GM23248 (cell line): ENCODE measurements at regions not wholly inside any gene's neighbourhood (a gene's known extent, or its start where the extent isn't known, plus 50 kb on each side); places are given as distances from the start of the nearest gene placed in this dataset.

ENCODE experiments used
- DNase-seq: peaks from one replicate; pipeline ENCODE4 v3.0.0-alpha.2; 2015
- H2AFZ ChIP-seq: fragments of 200-600 bp; sonication (generic); 2 replicates; pipeline ENCODE4 v1.6.1; 2016; ENCODE audit warnings: antibody characterized with exemption
- H3F3A ChIP-seq: fragments of 200-600 bp; sonication (generic); 2 replicates; pipeline ENCODE4 v1.6.1; 2016; ENCODE audit warnings: mild to moderate bottlenecking, antibody characterized with exemption, mixed run types; ENCODE audit not compliant: insufficient read depth
- H3K27ac ChIP-seq: fragments of 200-600 bp; sonication (generic); 2 replicates; pipeline ENCODE4 v1.5.1; 2016; ENCODE audit warnings: mild to moderate bottlenecking
- H3K27me3 ChIP-seq: fragments of 200-600 bp; sonication (generic); replicated peaks from 2 replicates; pipeline ENCODE4 v1.6.1; 2016; ENCODE audit warnings: mild to moderate bottlenecking; ENCODE audit not compliant: insufficient read depth
- H3K36me3 ChIP-seq: fragments of 200-600 bp; sonication (generic); 2 replicates; pipeline ENCODE4 v1.6.1; 2016; ENCODE audit warnings: low read depth, mild to moderate bottlenecking
- H3K4me1 ChIP-seq: fragments of 200-600 bp; sonication (generic); 2 replicates; pipeline ENCODE4 v1.6.1; 2016; ENCODE audit warnings: mild to moderate bottlenecking; ENCODE audit not compliant: insufficient read depth
- H3K4me2 ChIP-seq: fragments of 200-600 bp; sonication (generic); one replicate; pipeline ENCODE4 v1.6.1; 2016; ENCODE audit warnings: mild to moderate bottlenecking; ENCODE audit not compliant: unreplicated experiment
- H3K4me3 ChIP-seq: fragments of 200-600 bp; sonication (generic); 2 replicates; pipeline ENCODE4 v1.5.1; 2016; ENCODE audit warnings: mild to moderate bottlenecking
- H3K79me2 ChIP-seq: fragments of 200-600 bp; sonication (generic); 2 replicates; pipeline ENCODE4 v1.6.1; 2016; ENCODE audit warnings: mild to moderate bottlenecking; ENCODE audit not compliant: insufficient read depth
- H3K9ac ChIP-seq: fragments of 200-600 bp; sonication (generic); 2 replicates; pipeline ENCODE4 v1.6.1; 2016; ENCODE audit warnings: mild to moderate bottlenecking
- H3K9me2 ChIP-seq: fragments of 200-600 bp; sonication (generic); 2 replicates; pipeline ENCODE4 v1.6.1; 2016; ENCODE audit warnings: mixed run types, mild to moderate bottlenecking, moderate library complexity; ENCODE audit not compliant: insufficient read depth
- H3K9me3 ChIP-seq: fragments of 200-600 bp; sonication (generic); one replicate; pipeline ENCODE4 v1.6.1; 2017; ENCODE audit warnings: low read depth
- H4K20me1 ChIP-seq: fragments of 200-600 bp; sonication (generic); 2 replicates; pipeline ENCODE4 v1.6.0; 2016; ENCODE audit not compliant: insufficient read depth
- EZH2 ChIP-seq: fragments of 200-600 bp; sonication (generic); IDR thresholded peaks from 2 replicates; pipeline ENCODE4 v1.6.1; 2018; ENCODE audit warnings: antibody characterized with exemption, mild to moderate bottlenecking; ENCODE audit not compliant: insufficient read depth, poor library complexity, severe bottlenecking
- EZH2phosphoT487 ChIP-seq: fragments of 200-600 bp; sonication (generic); IDR thresholded peaks from 2 replicates; pipeline ENCODE4 v1.6.1; 2018; ENCODE audit warnings: antibody characterized with exemption, moderate library complexity, mild to moderate bottlenecking, low read depth; ENCODE audit not compliant: insufficient read depth
- WGBS, 2 experiments: methylation state at CpG; one replicate each; pipeline ENCODE4 v1.1.6; 2015 to 2017; ENCODE audit warnings: low lambda C conversion rate in 2 of 2, low coverage in 1 of 2; ENCODE audit errors: missing lambda C conversion rate in 2 of 2; 5-methylcytosine and 5-hydroxymethylcytosine counted together
- in situ Hi-C: fragments of 300-500 bp; cut with MboI; formaldehyde crosslinking; loops from 2 replicates; pipeline ENCODE4 v1.15.0; 2020

DNA sequence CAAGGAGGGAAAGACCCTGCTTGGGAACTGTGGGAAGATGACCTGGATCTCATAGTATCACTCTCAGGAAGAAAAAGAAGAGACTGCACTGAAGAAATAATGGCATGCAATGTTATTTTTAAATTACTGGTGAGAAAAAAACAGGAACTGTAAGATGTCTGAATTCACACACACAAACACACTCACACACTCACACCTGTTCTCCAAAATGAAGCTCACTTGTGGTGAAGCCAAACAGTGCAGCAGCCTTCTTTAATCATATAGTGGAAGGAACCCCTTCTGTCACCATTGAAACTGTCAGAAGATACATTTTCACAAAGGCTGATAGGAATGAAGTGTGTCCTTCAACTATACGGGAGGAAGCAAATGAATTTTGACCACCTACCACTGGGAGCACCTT is 156.5 kb upstream of the GHITM start:
- no peaks in the 10 kb centered on the region for H3K4me1 ChIP-seq
- 0 to 3% methylated on average over 1 of the region's 1 CpG for WGBS, 2 experiments
- H3K9me2 ChIP-seq: no peaks in the 10 kb centered on the region
- DNase-seq: no peak
- no peak overlapping the region for H3K4me2 ChIP-seq
- H3K27me3 ChIP-seq: no peaks in the 10 kb centered on the region
- no peaks in the 10 kb centered on the region for H4K20me1 ChIP-seq
- H3K27ac ChIP-seq: no peak overlapping the region
- no peak overlapping the region for H3K4me3 ChIP-seq
- H3K9ac ChIP-seq: no peak overlapping the region
- TF ChIP-seq EZH2phosphoT487 (no peak), EZH2 (no peak)
- in situ Hi-C loops: no loop called here
- no peaks in the 10 kb centered on the region for H3K36me3 ChIP-seq
- H3K9me3 ChIP-seq: no peaks in the 10 kb centered on the region
- no peaks in the 10 kb centered on the region for H3F3A ChIP-seq
- no peak overlapping the region for H2AFZ ChIP-seq
- H3K79me2 ChIP-seq: no peaks in the 10 kb centered on the region

GRCh38 chr10:83983578-83984255 is 155.6 kb upstream of the GHITM start:
- Histone ChIP-seq H3K4me3 (no peak overlapping the region), H3K27ac (no peak overlapping the region), H3K4me2 (no peak overlapping the region), H2AFZ (no peak overlapping the region), H3K9me2 (no peaks in the 10 kb centered on the region), H3F3A (no peaks in the 10 kb centered on the region), H3K9ac (no peak overlapping the region), H3K4me1 (no peaks in the 10 kb centered on the region), H4K20me1 (no peaks in the 10 kb centered on the region), H3K79me2 (no peaks in the 10 kb centered on the region), H3K27me3 (no peaks in the 10 kb centered on the region), H3K9me3 (no peaks in the 10 kb centered on the region), H3K36me3 (no peaks in the 10 kb centered on the region)
- 4 to 5% methylated on average over 4 of the region's 4 CpGs for WGBS, 2 experiments
- in situ Hi-C loops: no loop called here
- no peak for TF ChIP-seq EZH2
- no peak for TF ChIP-seq EZH2phosphoT487
- DNase-seq: no peak

GRCh38 chr10:83984256-83984640 is 155.1 kb upstream of the GHITM start:
- in situ Hi-C loops: no loop called here
- Histone ChIP-seq H3K27me3 (no peaks in the 10 kb centered on the region), H3K4me3 (no peak overlapping the region), H2AFZ (no peak overlapping the region), H3K4me2 (no peak overlapping the region), H3K36me3 (no peaks in the 10 kb centered on the region), H3F3A (no peaks in the 10 kb centered on the region), H3K9ac (no peak overlapping the region), H3K9me3 (no peaks in the 10 kb centered on the region), H4K20me1 (no peaks in the 10 kb centered on the region), H3K27ac (no peak overlapping the region), H3K79me2 (no peaks in the 10 kb centered on the region), H3K4me1 (no peaks in the 10 kb centered on the region), H3K9me2 (no peaks in the 10 kb centered on the region)
- no peak for TF ChIP-seq EZH2phosphoT487
- no peak for TF ChIP-seq EZH2
- DNase-seq: no peak

GRCh38 chr10:83986800-83987199 is 152.5 kb upstream of the GHITM start:
- no peak overlapping the region for H3K9ac ChIP-seq
- H3K9me3 ChIP-seq: no peaks in the 10 kb centered on the region
- H3F3A ChIP-seq: no peaks in the 10 kb centered on the region
- H3K4me2 ChIP-seq: no peak overlapping the region
- no peak overlapping the region for H2AFZ ChIP-seq
- no peaks in the 10 kb centered on the region for H3K36me3 ChIP-seq
- in situ Hi-C loops: no loop called here
- WGBS, 2 experiments: 0% methylated on average over 1 of the region's 1 CpG
- no peaks in the 10 kb centered on the region for H3K27me3 ChIP-seq
- no peak overlapping the region for H3K27ac ChIP-seq
- no peak for DNase-seq
- no peak overlapping the region for H3K4me3 ChIP-seq
- no peaks in the 10 kb centered on the region for H3K4me1 ChIP-seq
- H3K79me2 ChIP-seq: no peaks in the 10 kb centered on the region
- TF ChIP-seq EZH2 (no peak), EZH2phosphoT487 (no peak)
- no peaks in the 10 kb centered on the region for H4K20me1 ChIP-seq
- no peaks in the 10 kb centered on the region for H3K9me2 ChIP-seq

GRCh38 chr10:83987216-83987615 is 152.1 kb upstream of the GHITM start:
- H3K4me1 ChIP-seq: no peaks in the 10 kb centered on the region
- 0% methylated on average over 1 of the region's 1 CpG for WGBS, 2 experiments
- H3K27ac ChIP-seq: no peak overlapping the region
- no peaks in the 10 kb centered on the region for H3F3A ChIP-seq
- H3K27me3 ChIP-seq: no peaks in the 10 kb centered on the region
- no peak for DNase-seq
- H3K9ac ChIP-seq: no peak overlapping the region
- H2AFZ ChIP-seq: no peak overlapping the region
- TF ChIP-seq EZH2phosphoT487 (no peak), EZH2 (no peak)
- no peaks in the 10 kb centered on the region for H4K20me1 ChIP-seq
- no peaks in the 10 kb centered on the region for H3K9me3 ChIP-seq
- H3K79me2 ChIP-seq: no peaks in the 10 kb centered on the region
- in situ Hi-C loops: no loop called here
- no peaks in the 10 kb centered on the region for H3K36me3 ChIP-seq
- no peak overlapping the region for H3K4me2 ChIP-seq
- no peaks in the 10 kb centered on the region for H3K9me2 ChIP-seq
- no peak overlapping the region for H3K4me3 ChIP-seq
